Neural cell (in vitro differentiated cells): ENCODE measurements at regions not wholly inside any gene's neighbourhood (a gene's known extent, or its start where the extent isn't known, plus 50 kb on each side); places are given as distances from the start of the nearest gene placed in this dataset.

ENCODE experiments used
- H2AFZ ChIP-seq: fragments of 200-600, 300-800 bp; sonication (generic), shearing (Covaris generic); 2 replicates; pipeline ENCODE4 v1.6.0; 2014; ENCODE audit warnings: low read depth, mild to moderate bottlenecking, antibody characterized with exemption, low read length, moderate library complexity
- H3F3A ChIP-seq: fragments of 200-600 bp; shearing (Covaris generic); 2 replicates; pipeline ENCODE4 v1.6.1; 2016; ENCODE audit warnings: mild to moderate bottlenecking, moderate library complexity, mixed read lengths, antibody characterized with exemption, low read length; ENCODE audit not compliant: insufficient read depth, poor library complexity, severe bottlenecking
- H3K27ac ChIP-seq: fragments of 200-600, 300-800 bp; sonication (generic), shearing (Covaris generic); 2 replicates; pipeline ENCODE4 v1.5.1; 2014; ENCODE audit warnings: mild to moderate bottlenecking, low read length, moderate library complexity
- H3K27me3 ChIP-seq: fragments of 300-800, 200-600 bp; sonication (generic), shearing (Covaris generic); 2 replicates; pipeline ENCODE4 v1.6.0; 2014; ENCODE audit warnings: mild to moderate bottlenecking, low read depth, low read length, moderate library complexity; ENCODE audit not compliant: insufficient read depth
- H3K36me3 ChIP-seq: fragments of 300-800, 200-600 bp; sonication (generic), shearing (Covaris generic); 2 replicates; pipeline ENCODE4 v1.5.1; 2014; ENCODE audit warnings: mild to moderate bottlenecking, antibody characterized with exemption, low read length, moderate library complexity; ENCODE audit not compliant: insufficient read depth
- H3K4me2 ChIP-seq: fragments of 300-800, 200-600 bp; sonication (generic), shearing (Covaris generic); 2 replicates; pipeline ENCODE4 v1.6.0; 2014; ENCODE audit warnings: mild to moderate bottlenecking, low read length
- H3K4me3 ChIP-seq: fragments of 300-800, 200-600 bp; sonication (generic), shearing (Covaris generic); 2 replicates; pipeline ENCODE4 v1.5.1; 2014; ENCODE audit warnings: mild to moderate bottlenecking, low read length, moderate library complexity
- H3K79me2 ChIP-seq: fragments of 200-600 bp; shearing (Covaris generic); replicated peaks from 2 replicates; pipeline ENCODE4 v1.6.0; 2014; ENCODE audit warnings: mild to moderate bottlenecking, low read length, moderate library complexity; ENCODE audit not compliant: insufficient read depth
- H3K9ac ChIP-seq: fragments of 300-800, 200-600 bp; sonication (generic), shearing (Covaris generic); 2 replicates; pipeline ENCODE4 v1.6.1; 2016; ENCODE audit warnings: mild to moderate bottlenecking, low read length, mixed read lengths
- H3K9me2 ChIP-seq: fragments of 200-600 bp; shearing (Covaris generic); 2 replicates; pipeline ENCODE4 v1.6.1; 2016; ENCODE audit warnings: mild to moderate bottlenecking, low read length, mixed read lengths; ENCODE audit not compliant: insufficient read depth
- H3K9me3 ChIP-seq: fragments of 200-600, 300-800 bp; sonication (generic), shearing (Covaris generic); 2 replicates; pipeline ENCODE4 v1.6.1; 2016; ENCODE audit warnings: mild to moderate bottlenecking, mixed run types, low read length, moderate library complexity, mixed read lengths
- H4K20me1 ChIP-seq: fragments of 200-600 bp; shearing (Covaris generic); 2 replicates; pipeline ENCODE4 v1.6.1; 2016; ENCODE audit warnings: mild to moderate bottlenecking, mixed run types; ENCODE audit not compliant: insufficient read depth
- EP300 ChIP-seq: fragments of 450-650 bp; conservative IDR thresholded peaks from 2 replicates; pipeline ENCODE4 v1.6.1; 2014; ENCODE audit warnings: antibody characterized with exemption, mild to moderate bottlenecking, moderate library complexity; ENCODE audit not compliant: poor library complexity, severe bottlenecking
- EZH2 ChIP-seq: fragments of 200-600, 300-800 bp; shearing (Covaris generic), sonication (generic); IDR thresholded peaks from 2 replicates; pipeline ENCODE4 v1.6.1; 2014; ENCODE audit warnings: antibody characterized with exemption, low read length, borderline replicate concordance, mild to moderate bottlenecking; ENCODE audit not compliant: insufficient read depth, poor library complexity, severe bottlenecking
- MXI1 ChIP-seq: fragments of 450-650 bp; conservative IDR thresholded peaks from 2 replicates; pipeline ENCODE4 v1.6.1; 2014; ENCODE audit warnings: antibody characterized with exemption, mild to moderate bottlenecking; ENCODE audit not compliant: poor library complexity, severe bottlenecking
- POLR2AphosphoS5 ChIP-seq: IDR thresholded peaks from 2 replicates; pipeline ENCODE4 v1.6.1; 2012
- RAD21 ChIP-seq: fragments of 450-650 bp; conservative IDR thresholded peaks from 2 replicates; pipeline ENCODE4 v1.6.1; 2014; ENCODE audit warnings: antibody characterized with exemption, mild to moderate bottlenecking, moderate library complexity
- SMC3 ChIP-seq: fragments of 450-650 bp; conservative IDR thresholded peaks from 2 replicates; pipeline ENCODE4 v1.6.1; 2014; ENCODE audit warnings: antibody characterized with exemption, mild to moderate bottlenecking, moderate library complexity; ENCODE audit not compliant: poor library complexity
- TAF1 ChIP-seq: IDR thresholded peaks from 2 replicates; pipeline ENCODE4 v1.6.1; 2012; ENCODE audit warnings: low read depth
- TF ChIP-seq, protein P1 (sequence below): fragments of 450-650 bp; IDR thresholded peaks from 2 replicates; pipeline ENCODE4 v1.5.1; 2014; ENCODE audit warnings: antibody characterized with exemption, mild to moderate bottlenecking, moderate library complexity; ENCODE audit not compliant: poor library complexity, severe bottlenecking
- TF ChIP-seq, protein P2 (sequence below): IDR thresholded peaks from 2 replicates; pipeline ENCODE4 v1.6.1; 2012; ENCODE audit warnings: borderline replicate concordance

DNA sequence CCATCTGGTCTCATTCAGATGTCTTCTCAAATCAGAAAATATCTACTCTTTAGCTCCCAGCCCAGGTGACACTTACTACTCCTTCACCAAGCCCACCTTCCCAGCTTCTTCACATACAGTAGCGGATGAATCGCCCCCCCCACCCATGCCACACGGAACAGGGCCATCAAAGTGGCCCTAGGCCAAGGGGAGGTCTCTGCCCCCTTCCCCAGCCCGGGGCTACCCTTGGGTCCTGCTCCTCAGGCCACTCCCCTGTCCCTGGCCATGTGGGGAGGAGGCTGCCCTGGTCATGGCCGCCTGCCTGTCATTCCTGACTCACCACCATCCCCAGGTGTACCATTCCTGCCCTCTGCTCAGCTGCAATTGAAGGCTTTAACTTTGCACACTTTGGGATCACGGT, 142.8 kb downstream of the NECTIN1 start:
- no peak overlapping the region for H3K27ac ChIP-seq
- no peaks in the 10 kb centered on the region for H3K9me2 ChIP-seq
- H3K4me3 ChIP-seq: no peak overlapping the region
- H3F3A ChIP-seq: no peaks in the 10 kb centered on the region
- H4K20me1 ChIP-seq: no peaks in the 10 kb centered on the region
- H3K79me2 ChIP-seq: no peaks in the 10 kb centered on the region
- no peak overlapping the region for H3K4me2 ChIP-seq
- H3K27me3 ChIP-seq: no peaks in the 10 kb centered on the region
- H2AFZ ChIP-seq: no peak overlapping the region
- no peaks in the 10 kb centered on the region for H3K36me3 ChIP-seq
- H3K9ac ChIP-seq: no peak overlapping the region
- TF ChIP-seq RAD21 (no peak), POLR2AphosphoS5 (no peak), MXI1 (no peak), EP300 (no peak), SMC3 (no peak), TAF1 (no peak), EZH2 (no peak)
- TF ChIP-seq, protein P1, sequence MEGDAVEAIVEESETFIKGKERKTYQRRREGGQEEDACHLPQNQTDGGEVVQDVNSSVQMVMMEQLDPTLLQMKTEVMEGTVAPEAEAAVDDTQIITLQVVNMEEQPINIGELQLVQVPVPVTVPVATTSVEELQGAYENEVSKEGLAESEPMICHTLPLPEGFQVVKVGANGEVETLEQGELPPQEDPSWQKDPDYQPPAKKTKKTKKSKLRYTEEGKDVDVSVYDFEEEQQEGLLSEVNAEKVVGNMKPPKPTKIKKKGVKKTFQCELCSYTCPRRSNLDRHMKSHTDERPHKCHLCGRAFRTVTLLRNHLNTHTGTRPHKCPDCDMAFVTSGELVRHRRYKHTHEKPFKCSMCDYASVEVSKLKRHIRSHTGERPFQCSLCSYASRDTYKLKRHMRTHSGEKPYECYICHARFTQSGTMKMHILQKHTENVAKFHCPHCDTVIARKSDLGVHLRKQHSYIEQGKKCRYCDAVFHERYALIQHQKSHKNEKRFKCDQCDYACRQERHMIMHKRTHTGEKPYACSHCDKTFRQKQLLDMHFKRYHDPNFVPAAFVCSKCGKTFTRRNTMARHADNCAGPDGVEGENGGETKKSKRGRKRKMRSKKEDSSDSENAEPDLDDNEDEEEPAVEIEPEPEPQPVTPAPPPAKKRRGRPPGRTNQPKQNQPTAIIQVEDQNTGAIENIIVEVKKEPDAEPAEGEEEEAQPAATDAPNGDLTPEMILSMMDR: no peak
- TF ChIP-seq, protein P2, sequence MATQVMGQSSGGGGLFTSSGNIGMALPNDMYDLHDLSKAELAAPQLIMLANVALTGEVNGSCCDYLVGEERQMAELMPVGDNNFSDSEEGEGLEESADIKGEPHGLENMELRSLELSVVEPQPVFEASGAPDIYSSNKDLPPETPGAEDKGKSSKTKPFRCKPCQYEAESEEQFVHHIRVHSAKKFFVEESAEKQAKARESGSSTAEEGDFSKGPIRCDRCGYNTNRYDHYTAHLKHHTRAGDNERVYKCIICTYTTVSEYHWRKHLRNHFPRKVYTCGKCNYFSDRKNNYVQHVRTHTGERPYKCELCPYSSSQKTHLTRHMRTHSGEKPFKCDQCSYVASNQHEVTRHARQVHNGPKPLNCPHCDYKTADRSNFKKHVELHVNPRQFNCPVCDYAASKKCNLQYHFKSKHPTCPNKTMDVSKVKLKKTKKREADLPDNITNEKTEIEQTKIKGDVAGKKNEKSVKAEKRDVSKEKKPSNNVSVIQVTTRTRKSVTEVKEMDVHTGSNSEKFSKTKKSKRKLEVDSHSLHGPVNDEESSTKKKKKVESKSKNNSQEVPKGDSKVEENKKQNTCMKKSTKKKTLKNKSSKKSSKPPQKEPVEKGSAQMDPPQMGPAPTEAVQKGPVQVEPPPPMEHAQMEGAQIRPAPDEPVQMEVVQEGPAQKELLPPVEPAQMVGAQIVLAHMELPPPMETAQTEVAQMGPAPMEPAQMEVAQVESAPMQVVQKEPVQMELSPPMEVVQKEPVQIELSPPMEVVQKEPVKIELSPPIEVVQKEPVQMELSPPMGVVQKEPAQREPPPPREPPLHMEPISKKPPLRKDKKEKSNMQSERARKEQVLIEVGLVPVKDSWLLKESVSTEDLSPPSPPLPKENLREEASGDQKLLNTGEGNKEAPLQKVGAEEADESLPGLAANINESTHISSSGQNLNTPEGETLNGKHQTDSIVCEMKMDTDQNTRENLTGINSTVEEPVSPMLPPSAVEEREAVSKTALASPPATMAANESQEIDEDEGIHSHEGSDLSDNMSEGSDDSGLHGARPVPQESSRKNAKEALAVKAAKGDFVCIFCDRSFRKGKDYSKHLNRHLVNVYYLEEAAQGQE: no peak
- no peaks in the 10 kb centered on the region for H3K9me3 ChIP-seq

GRCh38 chr11:119585043-119585781, 143.8 kb downstream of the NECTIN1 start:
- Histone ChIP-seq H3K79me2 (no peaks in the 10 kb centered on the region), H3K9ac (peak overlapping the region; percentile 98), H3K4me3 (peak overlapping the region; percentile 78), H3K36me3 (no peaks in the 10 kb centered on the region), H4K20me1 (no peaks in the 10 kb centered on the region), H3K27me3 (no peaks in the 10 kb centered on the region), H2AFZ (peak overlapping the region; percentile 60), H3K4me2 (peak overlapping the region; percentile 78), H3K27ac (peak overlapping the region; percentile 97), H3F3A (no peaks in the 10 kb centered on the region), H3K9me2 (no peaks in the 10 kb centered on the region), H3K9me3 (no peaks in the 10 kb centered on the region)
- TF ChIP-seq TAF1: no peak
- TF ChIP-seq, protein P2: peak; percentile 96
- TF ChIP-seq POLR2AphosphoS5: peak; percentile 96
- TF ChIP-seq EP300: peak; percentile 96
- no peak for TF ChIP-seq EZH2
- no peak for TF ChIP-seq RAD21
- TF ChIP-seq, protein P1: no peak
- peak; percentile 17 for TF ChIP-seq MXI1
